ENCODE measurements at regions not wholly inside any gene's neighbourhood (a gene's known extent, or its start where the extent isn't known, plus 50 kb on each side); places are given as distances from the start of the nearest gene placed in this dataset.
A peak's percentile ranks its signal among the peaks of the same experiment; 100 is the strongest.

DNA sequence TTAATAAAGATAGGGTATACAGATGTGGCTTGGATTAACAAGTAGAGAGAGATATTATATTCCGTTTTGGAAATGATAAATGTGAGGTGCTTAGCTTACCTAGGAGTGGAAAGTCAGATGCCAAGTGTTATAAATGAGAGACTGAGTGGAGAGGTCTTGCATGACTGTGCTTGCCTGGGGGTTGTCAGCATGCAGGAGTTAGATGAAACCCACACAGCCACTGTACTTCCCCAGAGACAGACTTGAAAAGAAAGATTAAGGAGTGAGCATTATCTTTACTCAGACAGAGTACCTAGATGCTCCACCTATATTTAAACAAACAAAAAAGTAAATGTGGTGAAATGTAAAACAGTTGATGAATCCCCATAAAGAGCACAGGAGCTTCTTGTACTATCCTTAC, 482.7 kb downstream of the RIT2 start:
- no peak overlapping the region for H2BK15ac ChIP-seq (ENCODE audit: low read depth, low read length)
- H2BK20ac ChIP-seq (ENCODE audit: low read depth, low read length, poor library complexity, severe bottlenecking) = no peak overlapping the region
- no peaks in the 10 kb centered on the region for H4K20me1 ChIP-seq (ENCODE audit: control insufficient read depth, insufficient read depth, insufficient read length)
- no peaks in the 10 kb centered on the region for H3K79me1 ChIP-seq (ENCODE audit: insufficient read depth, low read depth, low read length, poor library complexity, severe bottlenecking)
- H3K9ac ChIP-seq (ENCODE audit: extremely low read depth, insufficient read length, low read length) = no peak overlapping the region
- DNase-seq = no peak
- H3K14ac ChIP-seq (ENCODE audit: insufficient read depth, low read length) = no peak overlapping the region
- H4K5ac ChIP-seq (ENCODE audit: insufficient read length, low read depth, low read length) = no peak overlapping the region
- H3K23me2 ChIP-seq (ENCODE audit: insufficient read length, low read depth, low read length, poor library complexity, severe bottlenecking) = no peaks in the 10 kb centered on the region
- H3K79me2 ChIP-seq (ENCODE audit: insufficient read depth, low read length) = no peaks in the 10 kb centered on the region
- no peak overlapping the region for H2AFZ ChIP-seq (ENCODE audit: low read length)
- no peaks in the 10 kb centered on the region for H3K27me3 Mint-ChIP-seq (ENCODE audit: low read depth)
- no peak overlapping the region for H3K4ac ChIP-seq (ENCODE audit: low read depth, low read length)
- 0 out of 7 replicates have a peak overlapping the region, but pooled peaks of 1 of the 3 experiments have one; percentile 7 for H3K27ac Mint-ChIP-seq
- H2BK12ac ChIP-seq (ENCODE audit: insufficient read length, low read depth, low read length) = no peak overlapping the region
- H3K9me3 Mint-ChIP-seq = no peaks in the 10 kb centered on the region; a peak in 2 of 5 replicates
- H3T11ph ChIP-seq (ENCODE audit: low read length) = no peak overlapping the region
- no peak overlapping the region for H3K4me2 ChIP-seq (ENCODE audit: insufficient read depth, insufficient read length, low read length)
- no peak overlapping the region for H3K27ac ChIP-seq (ENCODE audit: insufficient read length, low read depth, low read length)
- no peak overlapping the region for H2BK5ac ChIP-seq (ENCODE audit: insufficient read length, low read length)
- no peak overlapping the region for H3K4me3 Mint-ChIP-seq
- no peaks in the 10 kb centered on the region for H3K27me3 ChIP-seq (ENCODE audit: insufficient read depth, low read length)
- H4K8ac ChIP-seq (replicated peaks; ENCODE audit: insufficient read length, low read depth, low read length) = no peak overlapping the region
- no CpG with 5 or more reads among the region's 1 CpG for WGBS (ENCODE audit: extremely low coverage, insufficient read length, low lambda C conversion rate)
- no peak overlapping the region for H4K91ac ChIP-seq (ENCODE audit: insufficient read length, low read depth, low read length)
- H3K56ac ChIP-seq (ENCODE audit: insufficient read length, low read depth, low read length) = no peak overlapping the region
- no peak overlapping the region for H2AK5ac ChIP-seq (ENCODE audit: insufficient read length, low read length)
- no peak overlapping the region for H3K18ac ChIP-seq (ENCODE audit: insufficient read length, low read depth, low read length)
- TF ChIP-seq, protein P1, sequence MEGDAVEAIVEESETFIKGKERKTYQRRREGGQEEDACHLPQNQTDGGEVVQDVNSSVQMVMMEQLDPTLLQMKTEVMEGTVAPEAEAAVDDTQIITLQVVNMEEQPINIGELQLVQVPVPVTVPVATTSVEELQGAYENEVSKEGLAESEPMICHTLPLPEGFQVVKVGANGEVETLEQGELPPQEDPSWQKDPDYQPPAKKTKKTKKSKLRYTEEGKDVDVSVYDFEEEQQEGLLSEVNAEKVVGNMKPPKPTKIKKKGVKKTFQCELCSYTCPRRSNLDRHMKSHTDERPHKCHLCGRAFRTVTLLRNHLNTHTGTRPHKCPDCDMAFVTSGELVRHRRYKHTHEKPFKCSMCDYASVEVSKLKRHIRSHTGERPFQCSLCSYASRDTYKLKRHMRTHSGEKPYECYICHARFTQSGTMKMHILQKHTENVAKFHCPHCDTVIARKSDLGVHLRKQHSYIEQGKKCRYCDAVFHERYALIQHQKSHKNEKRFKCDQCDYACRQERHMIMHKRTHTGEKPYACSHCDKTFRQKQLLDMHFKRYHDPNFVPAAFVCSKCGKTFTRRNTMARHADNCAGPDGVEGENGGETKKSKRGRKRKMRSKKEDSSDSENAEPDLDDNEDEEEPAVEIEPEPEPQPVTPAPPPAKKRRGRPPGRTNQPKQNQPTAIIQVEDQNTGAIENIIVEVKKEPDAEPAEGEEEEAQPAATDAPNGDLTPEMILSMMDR (conservative IDR thresholded peaks at IDR 0.05) = no peak
- H3K23ac ChIP-seq (ENCODE audit: insufficient read length, low read depth, low read length) = no peak overlapping the region
- H3K36me3 Mint-ChIP-seq (ENCODE audit: insufficient read depth in 1 of 3, low read depth in 3 of 3) = peaks cover 0 to 3% (median 0%) of the 10 kb centered on the region in 3 experiments; a peak in 2 of 7 replicates
- H3K9me3 ChIP-seq (ENCODE audit: control insufficient read depth, low read depth, low read length) = no peaks in the 10 kb centered on the region
- peaks cover 18 to 20% of the 10 kb centered on the region in 2 experiments for H3K4me1 Mint-ChIP-seq
- no peak overlapping the region for H2BK120ac ChIP-seq (ENCODE audit: low read depth, low read length, poor library complexity, severe bottlenecking)
- H3K4me1 ChIP-seq (ENCODE audit: insufficient read depth, low read length) = no peaks in the 10 kb centered on the region
